GM12878 (cell line): ENCODE measurements at regions not wholly inside any gene's neighbourhood (a gene's known extent, or its start where the extent isn't known, plus 50 kb on each side); places are given as distances from the start of the nearest gene placed in this dataset.

ENCODE experiments used
- ATAC-seq: fragments of 200-7000 bp; cut with Tn5 transposase; 3 replicates; pipeline ENCODE4 v1.9.1; 2020; ENCODE audit warnings: mild to moderate bottlenecking, moderate library complexity
- BruUV-seq: library from RNA; stranded (reverse); fragments of 400-500 nt; replicated peaks from 2 replicates; lab custom pipeline; 2021; lab: Mats Ljungman, UMichigan
- CTCF ChIA-PET: fragments of 300-600 bp; sonication (Branson Sonifier 250); formaldehyde crosslinking; extraction: SDS; loops from one replicate; lab custom pipeline; 2021; ENCODE audit warnings: inconsistent platforms; lab: Yijun Ruan, JAX
- POLR2A ChIA-PET: fragments of 350-600 bp; formaldehyde crosslinking; extraction: SDS; loops from one replicate; lab custom pipeline; 2021; ENCODE audit warnings: inconsistent platforms; lab: Charles Lee
- RAD21 ChIA-PET: fragments of 300-600 bp; sonication (Branson Sonifier 250); formaldehyde crosslinking; loops from one replicate; lab custom pipeline; 2023; ENCODE audit warnings: antibody characterized with exemption; ENCODE audit not compliant: unreplicated experiment; lab: Charles Lee
- SMC1A ChIA-PET: fragments of 300-600 bp; sonication (Branson Sonifier 250); formaldehyde crosslinking; loops from one replicate; lab custom pipeline; 2023; ENCODE audit not compliant: unreplicated experiment, uncharacterized antibody; lab: Charles Lee
- DNase-seq: peaks from one replicate; pipeline ENCODE4 v3.0.0-alpha.2; 2011; ENCODE audit warnings: low read depth, low spot score
- FAIRE-seq: peaks from 3 replicates; lab custom pipeline; 2011; peaks lifted over from hg19 to GRCh38; lab: Jason Lieb, UNC
- H2AFZ ChIP-seq: 2 replicates; pipeline ENCODE4 v1.6.0; 2011; ENCODE audit warnings: low read depth, low read length, control low read depth; ENCODE audit not compliant: control insufficient read depth
- H3K27ac ChIP-seq: 2 replicates; pipeline ENCODE4 v1.5.1; 2011; ENCODE audit warnings: control low read depth; ENCODE audit not compliant: control insufficient read depth, insufficient read depth
- H3K27me3 ChIP-seq, 2 experiments: replicated peaks in 1 of 2; 2 replicates each; pipeline versions ENCODE4 v1.6.0 to v1.6.1; 2011; ENCODE audit warnings: low read length in 1 of 2; ENCODE audit not compliant: control insufficient read depth in 2 of 2, insufficient read depth in 2 of 2
- H3K36me3 ChIP-seq, 2 experiments: 2 replicates each; pipeline ENCODE4 v1.5.1; 2011; ENCODE audit warnings: low read length in 1 of 2; ENCODE audit not compliant: control insufficient read depth in 2 of 2, insufficient read depth in 2 of 2
- H3K4me1 ChIP-seq: 2 replicates; pipeline ENCODE4 v1.6.1; 2011; ENCODE audit warnings: mild to moderate bottlenecking, low read length, moderate library complexity, mixed read lengths; ENCODE audit not compliant: control insufficient read depth, insufficient read depth
- H3K4me2 ChIP-seq: 2 replicates; pipeline ENCODE4 v1.6.0; 2011; ENCODE audit warnings: control low read depth; ENCODE audit not compliant: control insufficient read depth, insufficient read depth
- H3K4me3 ChIP-seq: fragments of 200-600 bp; sonication (generic); 2 replicates; pipeline ENCODE4 v1.5.1; 2016
- H3K79me2 ChIP-seq: 2 replicates; pipeline ENCODE4 v1.6.0; 2011; ENCODE audit warnings: low read length; ENCODE audit not compliant: control insufficient read depth, insufficient read depth
- H3K9ac ChIP-seq: 2 replicates; pipeline ENCODE4 v1.8.0; 2011; ENCODE audit warnings: low read length, control low read depth, mixed read lengths; ENCODE audit not compliant: control insufficient read depth, insufficient read depth
- H3K9me3 ChIP-seq: replicated peaks from 3 replicates; pipeline ENCODE4 v1.5.1; 2011; ENCODE audit warnings: mild to moderate bottlenecking, low read length; ENCODE audit not compliant: control insufficient read depth, insufficient read depth
- H4K20me1 ChIP-seq: 2 replicates; pipeline ENCODE4 v1.6.0; 2011; ENCODE audit not compliant: control insufficient read depth, insufficient read depth
- BHLHE40 ChIP-seq, 2 experiments: fragments of 450-650 bp in 1 of 2; IDR thresholded peaks; 2 replicates each; pipeline ENCODE4 v1.6.1; 2011 to 2017; ENCODE audit warnings: low read depth in 2 of 2, borderline replicate concordance in 1 of 2, improper control_type of control experiment in 1 of 2, low read length in 1 of 2, mild to moderate bottlenecking in 1 of 2
- CBX5 ChIP-seq: sonication (generic); IDR thresholded peaks from 2 replicates; pipeline ENCODE4 v1.6.1; 2016; ENCODE audit warnings: low read depth, moderate library complexity, mild to moderate bottlenecking, inconsistent platforms
- CEBPB ChIP-seq, 2 experiments: fragments of 150-350 bp in 1 of 2; IDR thresholded peaks; 2 replicates each; pipeline ENCODE4 v1.6.1; 2012 to 2014; ENCODE audit warnings: low read depth in 2 of 2, low read length in 2 of 2, borderline replicate concordance in 1 of 2, inconsistent platforms in 1 of 2
- IRF3 ChIP-seq: fragments of 450-650 bp; IDR thresholded peaks from 2 replicates; pipeline ENCODE4 v1.6.1; 2014; ENCODE audit warnings: mild to moderate bottlenecking
- KAT2A ChIP-seq: conservative IDR thresholded peaks from 2 replicates; pipeline ENCODE4 v1.6.1; 2011; ENCODE audit warnings: low read depth, low read length; ENCODE audit not compliant: control insufficient read depth
- REST ChIP-seq: IDR thresholded peaks from 2 replicates; pipeline ENCODE4 v1.6.1; 2012; ENCODE audit warnings: mild to moderate bottlenecking, low read depth, low read length
- SUZ12 ChIP-seq: fragments of 200-600 bp; sonication (generic); IDR thresholded peaks from one replicate; pipeline ENCODE4 v1.6.1; 2018; ENCODE audit warnings: antibody characterized with exemption, mild to moderate bottlenecking; ENCODE audit not compliant: unreplicated experiment
- TCF12 ChIP-seq: IDR thresholded peaks from 2 replicates; pipeline ENCODE4 v1.6.1; 2011; ENCODE audit warnings: low read depth, mild to moderate bottlenecking, low read length
- ZNF592 ChIP-seq: fragments of 450-650 bp; IDR thresholded peaks from 2 replicates; pipeline ENCODE4 v1.6.1; 2017; ENCODE audit warnings: mild to moderate bottlenecking, moderate library complexity
- ZNF687 ChIP-seq: fragments of 450-650 bp; IDR thresholded peaks from 2 replicates; pipeline ENCODE4 v1.6.1; 2017; ENCODE audit warnings: mild to moderate bottlenecking, moderate library complexity
- WGBS: methylation state at CpG from one replicate; pipeline ENCODE4 v1.1.6; 2016; ENCODE audit warnings: low lambda C conversion rate; ENCODE audit not compliant: insufficient replicate concordance, insufficient coverage; ENCODE audit errors: missing lambda C conversion rate; 5-methylcytosine and 5-hydroxymethylcytosine counted together
- in situ Hi-C: fragments of 300-500 bp; cut with MboI; formaldehyde crosslinking; loops from 9 replicates; pipeline ENCODE4 v1.14.3; 2018; ENCODE audit warnings: mixed read lengths
- intact Hi-C: fragments of 100-400 bp; cut with micrococcal nuclease; formaldehyde crosslinking; loops from one replicate; pipeline ENCODE4 v1.14.2; 2022; ENCODE audit not compliant: unreplicated experiment

- SMC1A ChIA-PET: interaction anchor here (0.5 to 1.1 kb wide), 3 partner anchors 25 to 176 kb away, joined by 3 read pairs; no protein-coding TSS in a partner anchor
- CTCF ChIA-PET: no interaction called here
- POLR2A ChIA-PET: no interaction called here
- no peak for ATAC-seq
- H3K4me3 ChIP-seq: no peak overlapping the region
- H3K4me1 ChIP-seq: no peaks in the 10 kb centered on the region
- H3K27me3 ChIP-seq: no peaks in the 10 kb centered on the region
- FAIRE-seq: no peak
- H3K79me2 ChIP-seq: no peaks in the 10 kb centered on the region
- DNase-seq: no peak
- no peaks in the 10 kb centered on the region for H4K20me1 ChIP-seq
- H3K9ac ChIP-seq: no peak overlapping the region
- intact Hi-C loops: no loop called here
- no peak overlapping the region for H2AFZ ChIP-seq
- no peak overlapping the region for H3K4me2 ChIP-seq
- no peak overlapping the region for H3K27ac ChIP-seq
- in situ Hi-C loops: no loop called here
- RAD21 ChIA-PET: no interaction called here
- H3K36me3 ChIP-seq: no peaks in the 10 kb centered on the region
- BruUV-seq: no TSS peak
- no peaks in the 10 kb centered on the region; the same call in 2 of the 3 replicates for H3K9me3 ChIP-seq
- WGBS: 36% methylated on average over 5 of the region's 5 CpGs
- TF ChIP-seq CBX5: no peak
- no peak for TF ChIP-seq IRF3
- no peak for TF ChIP-seq CEBPB (IDR thresholded peaks at IDR 0.05; ENCODE audit: borderline replicate concordance in 1 of 2, low read depth in 2 of 2, low read length in 2 of 2)
- TF ChIP-seq TCF12: no peak
- TF ChIP-seq ZNF592: no peak
- TF ChIP-seq KAT2A: no peak
- no peak for TF ChIP-seq ZNF687
- no peak for TF ChIP-seq REST
- TF ChIP-seq BHLHE40 (IDR thresholded peaks at IDR 0.05; ENCODE audit: borderline replicate concordance in 1 of 2, low read depth in 2 of 2, low read length in 1 of 2): no peak
- no peak for TF ChIP-seq SUZ12
Measured at GRCh38 chr13:22265563-22265962, 594.7 kb downstream of the FGF9 start.
